ENCODE measurements at regions not wholly inside any gene's neighbourhood (a gene's known extent, or its start where the extent isn't known, plus 50 kb on each side); places are given as distances from the start of the nearest gene placed in this dataset.

DNA sequence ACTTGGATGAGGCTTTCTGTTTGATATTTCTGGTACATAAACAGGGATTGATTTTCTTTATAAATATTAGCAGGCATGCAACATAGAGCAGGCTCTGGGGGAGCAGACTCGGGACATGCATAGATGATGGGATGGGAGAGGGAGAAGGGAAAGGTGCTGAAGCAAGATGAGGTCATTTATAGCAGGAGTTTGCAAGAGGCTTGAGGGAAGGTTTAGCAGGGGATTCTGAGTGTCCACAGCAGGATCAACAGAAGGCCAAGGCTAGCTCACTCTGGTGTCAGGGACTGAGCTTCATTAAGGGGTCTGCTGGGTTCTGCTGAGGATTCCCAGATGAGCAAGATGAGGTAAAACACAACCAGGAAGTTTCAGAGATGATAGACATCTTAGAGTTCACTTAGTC is 309.1 kb upstream of the CELF4 start:
- no peak for TF ChIP-seq CTCF (IDR thresholded peaks at IDR 0.05)
- no peak for TF ChIP-seq POLR2A (IDR thresholded peaks at IDR 0.05)
- no peak for TF ChIP-seq EP300 (IDR thresholded peaks at IDR 0.05)
